Breast epithelium (tissue), 4 donors: ENCODE measurements at regions not wholly inside any gene's neighbourhood (a gene's known extent, or its start where the extent isn't known, plus 50 kb on each side); places are given as distances from the start of the nearest gene placed in this dataset.

Experiments
- DNase-seq, 2 donors: peaks; one replicate each; pipeline ENCODE4 v3.0.0-alpha.2; 2019; ENCODE audit warnings: low spot score in 2 of 2
- H3K27ac ChIP-seq, 2 donors: fragments of 200-600 bp; sonication (generic) in 1 of 2; one replicate each; pipeline ENCODE4 v1.5.1; 2016 to 2019; ENCODE audit warnings: mild to moderate bottlenecking in 1 of 2
- H3K27me3 ChIP-seq, 2 donors: fragments of 200-600 bp; sonication (generic) in 1 of 2; one replicate each; pipeline versions ENCODE4 v1.5.1 to v1.6.0; 2017 to 2019; ENCODE audit warnings: control low read depth in 1 of 2, mild to moderate bottlenecking in 1 of 2
- H3K36me3 ChIP-seq: fragments of 200-600 bp; one replicate; pipeline ENCODE4 v1.5.1; 2019
- H3K4me1 ChIP-seq, 2 donors: fragments of 200-600 bp; sonication (generic); one replicate each; pipeline ENCODE4 v1.5.1; 2016 to 2019; ENCODE audit warnings: control low read depth in 1 of 2
- H3K4me3 ChIP-seq, 3 donors: fragments of 200-600 bp; sonication (generic); 1 replicate in 2 of 3; 2 replicates in 1 of 3; pipeline ENCODE4 v1.5.1; 2016 to 2019; ENCODE audit warnings: mild to moderate bottlenecking in 3 of 3, moderate library complexity in 2 of 3
- H3K9me3 ChIP-seq, 2 donors: fragments of 200-600 bp; sonication (generic) in 1 of 2; one replicate each; pipeline ENCODE4 v1.5.1; 2016 to 2019; ENCODE audit warnings: control low read depth in 1 of 2
- POLR2A ChIP-seq: fragments of 450-650 bp; IDR thresholded peaks from one replicate; pipeline ENCODE4 v1.6.1; 2016; ENCODE audit warnings: antibody characterized with exemption, mild to moderate bottlenecking, moderate library complexity
- POLR2AphosphoS5 ChIP-seq, 3 donors: sonication (generic); formaldehyde crosslinking; IDR thresholded peaks; one replicate each; pipeline ENCODE4 v1.6.1; 2017; ENCODE audit warnings: antibody characterized with exemption in 3 of 3
- intact Hi-C: fragments of 100-400 bp; cut with DNase I; formaldehyde crosslinking; loops from one replicate; pipeline ENCODE4 v1.15.1; 2023; ENCODE audit warnings: low total_unique reads
- TF ChIP-seq, protein P1 (sequence below), 3 donors: fragments of 450-650 bp; IDR thresholded peaks; one replicate each; pipeline ENCODE4 v1.5.1; 2016 to 2017; ENCODE audit warnings: antibody characterized with exemption in 3 of 3, mild to moderate bottlenecking in 3 of 3, moderate library complexity in 3 of 3

DNA sequence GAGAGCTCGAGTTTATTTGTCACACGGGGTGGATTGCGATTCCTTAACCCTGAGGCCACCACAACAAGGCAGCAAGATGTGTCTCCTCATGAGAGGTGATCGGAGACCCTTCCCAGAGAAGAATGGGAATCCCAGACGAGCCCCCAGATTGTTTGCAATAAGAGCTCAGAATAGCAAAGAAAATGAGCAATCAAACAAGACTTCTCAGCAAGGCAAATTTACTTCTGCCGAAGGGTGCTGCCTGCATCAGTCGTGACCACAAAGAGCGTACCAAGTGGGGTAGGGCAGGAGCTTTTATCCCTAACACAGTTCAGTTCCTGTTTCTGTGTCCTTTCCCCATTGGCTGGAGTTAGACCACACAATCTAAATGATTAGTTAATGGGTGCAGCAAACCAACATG lies 237.5 kb upstream of the SYT4 start:
- no peak overlapping the region for H3K27ac ChIP-seq
- H3K9me3 ChIP-seq, result peaks cover 4 to 23% of the 10 kb centered on the region in 2 donors
- no peak for DNase-seq
- no peaks in the 10 kb centered on the region for H3K36me3 ChIP-seq
- intact Hi-C loops, result no loop called here
- H3K4me3 ChIP-seq, result no peak overlapping the region
- TF ChIP-seq POLR2A (no peak), POLR2AphosphoS5 (IDR thresholded peaks at IDR 0.05) (no peak)
- TF ChIP-seq, protein P1, sequence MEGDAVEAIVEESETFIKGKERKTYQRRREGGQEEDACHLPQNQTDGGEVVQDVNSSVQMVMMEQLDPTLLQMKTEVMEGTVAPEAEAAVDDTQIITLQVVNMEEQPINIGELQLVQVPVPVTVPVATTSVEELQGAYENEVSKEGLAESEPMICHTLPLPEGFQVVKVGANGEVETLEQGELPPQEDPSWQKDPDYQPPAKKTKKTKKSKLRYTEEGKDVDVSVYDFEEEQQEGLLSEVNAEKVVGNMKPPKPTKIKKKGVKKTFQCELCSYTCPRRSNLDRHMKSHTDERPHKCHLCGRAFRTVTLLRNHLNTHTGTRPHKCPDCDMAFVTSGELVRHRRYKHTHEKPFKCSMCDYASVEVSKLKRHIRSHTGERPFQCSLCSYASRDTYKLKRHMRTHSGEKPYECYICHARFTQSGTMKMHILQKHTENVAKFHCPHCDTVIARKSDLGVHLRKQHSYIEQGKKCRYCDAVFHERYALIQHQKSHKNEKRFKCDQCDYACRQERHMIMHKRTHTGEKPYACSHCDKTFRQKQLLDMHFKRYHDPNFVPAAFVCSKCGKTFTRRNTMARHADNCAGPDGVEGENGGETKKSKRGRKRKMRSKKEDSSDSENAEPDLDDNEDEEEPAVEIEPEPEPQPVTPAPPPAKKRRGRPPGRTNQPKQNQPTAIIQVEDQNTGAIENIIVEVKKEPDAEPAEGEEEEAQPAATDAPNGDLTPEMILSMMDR (IDR thresholded peaks at IDR 0.05), result no peak
- no peaks in the 10 kb centered on the region for H3K27me3 ChIP-seq
- no peaks in the 10 kb centered on the region for H3K4me1 ChIP-seq

DNA sequence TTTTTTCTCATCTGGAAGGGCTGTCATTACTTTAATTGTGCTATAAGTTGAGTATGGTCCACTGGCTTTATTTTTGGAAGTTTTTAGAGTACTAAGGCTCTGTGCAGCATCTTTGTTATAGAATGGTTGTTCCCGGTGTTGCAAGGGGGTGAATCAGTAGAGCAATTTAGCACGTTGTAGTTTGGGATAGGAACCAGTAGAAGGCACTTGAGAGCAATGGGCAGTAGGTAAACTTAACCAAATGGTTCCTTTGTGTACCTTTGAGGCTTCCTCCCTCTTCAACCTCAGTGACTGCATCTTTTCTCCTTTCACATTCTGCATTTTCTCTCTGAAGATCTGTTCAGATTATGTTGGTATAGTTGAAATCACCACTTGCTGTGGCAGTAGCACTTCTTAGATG lies 238.2 kb upstream of the SYT4 start:
- Histone ChIP-seq H3K27ac (no peak overlapping the region), H3K9me3 (peaks cover 4 to 20% of the 10 kb centered on the region in 2 donors), H3K36me3 (no peaks in the 10 kb centered on the region), H3K4me3 (no peak overlapping the region), H3K4me1 (no peaks in the 10 kb centered on the region), H3K27me3 (no peaks in the 10 kb centered on the region)
- no peak for TF ChIP-seq POLR2AphosphoS5 (IDR thresholded peaks at IDR 0.05)
- TF ChIP-seq, protein P1 (IDR thresholded peaks at IDR 0.05), result no peak
- no peak for TF ChIP-seq POLR2A
- no peak for DNase-seq
- intact Hi-C loops, result no loop called here

DNA sequence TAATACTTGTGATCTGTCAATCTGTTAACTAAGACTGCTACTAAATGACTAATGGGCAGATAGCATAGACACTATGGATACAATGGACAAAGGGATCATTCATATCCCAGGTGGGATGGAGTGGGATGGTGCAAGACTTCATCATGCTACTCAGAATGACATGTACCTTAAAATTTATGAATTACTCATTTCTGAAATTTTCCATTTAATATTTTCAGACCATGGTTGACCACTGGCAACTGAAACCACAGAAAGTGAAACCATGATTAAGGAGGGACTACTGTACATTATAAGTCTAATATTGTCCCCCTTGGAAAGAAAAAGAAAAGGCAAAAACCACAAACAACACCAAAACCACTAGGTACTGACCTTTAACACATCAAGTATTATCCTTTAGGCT lies 247.0 kb upstream of the SYT4 start:
- Histone ChIP-seq H3K9me3 (no peaks in the 10 kb centered on the region), H3K4me3 (no peak overlapping the region), H3K4me1 (no peaks in the 10 kb centered on the region), H3K36me3 (no peaks in the 10 kb centered on the region), H3K27ac (no peak overlapping the region), H3K27me3 (no peaks in the 10 kb centered on the region)
- TF ChIP-seq POLR2A (no peak), POLR2AphosphoS5 (IDR thresholded peaks at IDR 0.05) (no peak)
- TF ChIP-seq, protein P1 (IDR thresholded peaks at IDR 0.05), result no peak
- intact Hi-C loops, result no loop called here
- no peak for DNase-seq

DNA sequence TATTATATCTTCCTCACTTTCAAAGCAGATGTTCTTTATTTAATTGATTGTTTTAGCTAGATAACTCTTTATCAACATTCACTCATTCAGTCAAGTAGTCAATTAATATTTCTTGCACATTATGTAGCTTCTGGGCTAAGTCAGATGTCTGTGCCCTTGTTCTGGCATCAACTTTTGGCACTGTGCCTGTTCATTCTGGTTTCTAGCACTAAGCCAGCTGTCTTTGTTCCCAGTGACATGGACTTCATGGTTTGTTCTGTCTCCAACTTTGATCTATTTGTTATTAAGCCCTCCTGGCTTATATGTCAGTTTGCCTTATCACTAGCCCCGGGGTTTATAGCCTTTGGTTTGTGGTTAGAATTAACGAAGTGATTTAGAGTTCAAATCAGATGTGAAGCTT lies 247.9 kb upstream of the SYT4 start:
- H3K27me3 ChIP-seq, result no peaks in the 10 kb centered on the region
- no peak overlapping the region for H3K4me3 ChIP-seq
- no peaks in the 10 kb centered on the region for H3K4me1 ChIP-seq
- DNase-seq, result no peak
- intact Hi-C loops, result no loop called here
- no peaks in the 10 kb centered on the region for H3K9me3 ChIP-seq
- H3K27ac ChIP-seq, result no peak overlapping the region
- TF ChIP-seq POLR2A (no peak), POLR2AphosphoS5 (IDR thresholded peaks at IDR 0.05) (no peak)
- TF ChIP-seq, protein P1 (IDR thresholded peaks at IDR 0.05), result no peak
- no peaks in the 10 kb centered on the region for H3K36me3 ChIP-seq

DNA sequence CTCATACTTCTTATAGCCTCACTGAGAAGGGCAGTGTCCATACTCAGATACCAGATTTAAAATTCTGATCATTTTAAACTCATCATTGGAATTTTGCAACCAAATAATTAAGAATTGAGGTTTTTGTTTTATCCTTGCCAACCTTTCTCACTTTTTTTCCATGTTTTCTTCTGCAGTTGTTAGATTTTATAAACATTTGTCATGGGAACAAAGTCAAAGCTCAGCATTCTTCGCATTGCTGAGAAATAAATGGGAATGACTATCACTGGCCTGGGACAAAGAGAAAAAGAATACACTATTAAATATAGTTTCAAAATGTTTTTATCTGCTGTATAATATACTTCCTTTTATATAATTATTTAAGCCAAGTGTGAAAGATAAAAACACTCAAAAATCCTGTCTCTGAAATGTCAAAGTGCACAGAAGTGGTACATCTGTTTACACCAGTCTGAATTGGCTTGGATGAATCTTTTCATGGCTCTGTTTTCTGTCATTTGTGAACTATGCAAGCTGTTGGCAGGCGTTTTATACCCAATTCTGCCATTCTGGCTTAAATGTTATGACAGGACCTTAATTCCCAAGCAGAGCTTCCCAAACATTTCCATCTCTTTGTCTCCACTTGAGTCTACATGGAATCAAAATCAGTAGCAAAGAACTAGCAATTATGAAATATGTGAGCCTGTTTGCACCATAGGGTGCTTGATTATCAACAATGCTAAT lies 249.3 kb upstream of the SYT4 start:
- no peak overlapping the region for H3K27ac ChIP-seq
- intact Hi-C loops, result no loop called here

More for the DNA sequence above, 249.3 kb upstream of the SYT4 start:
- Histone ChIP-seq H3K9me3 (no peaks in the 10 kb centered on the region), H3K27me3 (no peaks in the 10 kb centered on the region), H3K36me3 (no peaks in the 10 kb centered on the region), H3K4me3 (no peak overlapping the region), H3K4me1 (no peaks in the 10 kb centered on the region)
- no peak for DNase-seq
- TF ChIP-seq, protein P1 (IDR thresholded peaks at IDR 0.05), result no peak
- TF ChIP-seq POLR2A (no peak), POLR2AphosphoS5 (IDR thresholded peaks at IDR 0.05) (no peak)
